ENCODE measurements at regions not wholly inside any gene's neighbourhood (a gene's known extent, or its start where the extent isn't known, plus 50 kb on each side); places are given as distances from the start of the nearest gene placed in this dataset.
"Not testable (repeated sequence)": the region's sequence is repeated elsewhere in the genome, so short reads cannot be mapped to it uniquely, and the experiment has no call there.

DNA sequence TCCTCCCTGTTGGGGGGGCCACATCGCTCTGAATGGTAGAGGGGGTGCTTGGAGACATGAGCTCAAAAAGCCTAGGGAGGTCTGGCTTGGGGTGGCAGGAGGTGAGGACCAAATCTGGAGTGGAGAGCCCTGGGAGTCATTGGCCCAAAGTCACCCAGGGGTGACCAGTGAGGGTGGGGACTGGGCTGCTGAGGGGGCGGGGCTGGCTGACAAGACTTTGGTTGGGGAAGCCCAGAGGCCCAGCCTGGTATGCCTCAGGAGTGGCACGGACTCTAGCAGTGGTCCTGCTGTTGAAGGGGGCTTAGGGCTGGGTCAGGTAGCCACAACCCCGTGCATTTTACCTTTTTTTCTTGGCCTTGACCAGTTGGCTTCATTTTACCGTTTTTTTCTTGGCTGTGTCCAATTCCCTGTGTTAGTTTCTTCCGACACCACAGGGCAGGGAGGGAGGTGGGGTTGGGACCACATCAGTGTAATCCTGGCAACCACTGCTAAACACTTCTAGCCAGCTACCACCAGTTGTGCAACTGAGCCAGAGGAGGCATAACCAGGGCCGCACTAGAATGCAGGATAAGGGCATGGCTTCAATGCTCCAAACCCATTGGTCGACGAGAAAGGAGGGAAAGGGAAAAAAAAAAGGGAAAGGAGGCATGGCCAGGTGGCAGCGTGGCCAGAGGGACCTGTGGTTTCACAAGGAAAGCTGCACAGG is 105.3 kb upstream of the C2CD4B start:
- no peak overlapping the region for H3K4me3 ChIP-seq (ENCODE audit: low read length)
- no peak for DNase-seq (ENCODE audit: low read depth)
- TF ChIP-seq, protein P1, sequence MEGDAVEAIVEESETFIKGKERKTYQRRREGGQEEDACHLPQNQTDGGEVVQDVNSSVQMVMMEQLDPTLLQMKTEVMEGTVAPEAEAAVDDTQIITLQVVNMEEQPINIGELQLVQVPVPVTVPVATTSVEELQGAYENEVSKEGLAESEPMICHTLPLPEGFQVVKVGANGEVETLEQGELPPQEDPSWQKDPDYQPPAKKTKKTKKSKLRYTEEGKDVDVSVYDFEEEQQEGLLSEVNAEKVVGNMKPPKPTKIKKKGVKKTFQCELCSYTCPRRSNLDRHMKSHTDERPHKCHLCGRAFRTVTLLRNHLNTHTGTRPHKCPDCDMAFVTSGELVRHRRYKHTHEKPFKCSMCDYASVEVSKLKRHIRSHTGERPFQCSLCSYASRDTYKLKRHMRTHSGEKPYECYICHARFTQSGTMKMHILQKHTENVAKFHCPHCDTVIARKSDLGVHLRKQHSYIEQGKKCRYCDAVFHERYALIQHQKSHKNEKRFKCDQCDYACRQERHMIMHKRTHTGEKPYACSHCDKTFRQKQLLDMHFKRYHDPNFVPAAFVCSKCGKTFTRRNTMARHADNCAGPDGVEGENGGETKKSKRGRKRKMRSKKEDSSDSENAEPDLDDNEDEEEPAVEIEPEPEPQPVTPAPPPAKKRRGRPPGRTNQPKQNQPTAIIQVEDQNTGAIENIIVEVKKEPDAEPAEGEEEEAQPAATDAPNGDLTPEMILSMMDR (conservative IDR thresholded peaks at IDR 0.05; ENCODE audit: low read length) = no peak

DNA sequence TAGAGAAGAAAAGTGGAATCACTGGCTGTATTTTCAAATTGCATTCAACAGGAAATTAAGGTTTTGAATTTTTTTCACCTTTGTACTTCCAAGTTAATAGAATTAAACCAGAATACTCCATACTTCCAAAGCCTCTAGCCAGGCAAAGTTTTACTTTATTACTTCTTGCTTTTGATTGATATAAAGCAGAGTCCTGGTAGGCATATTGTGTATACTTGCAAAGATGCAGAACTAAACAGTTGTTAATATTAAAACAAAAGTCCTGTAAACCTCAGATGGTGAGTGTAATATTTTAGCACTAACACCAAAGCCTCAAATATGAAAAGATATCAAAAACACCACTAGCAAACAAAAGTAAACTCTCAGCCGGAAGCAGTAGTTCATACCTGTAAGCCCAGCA is 107.2 kb upstream of the C2CD4B start:
- no peak for DNase-seq (ENCODE audit: low read depth)
- TF ChIP-seq, protein P1 (conservative IDR thresholded peaks at IDR 0.05; ENCODE audit: low read length) = no peak
- H3K4me3 ChIP-seq (ENCODE audit: low read length) = no peak overlapping the region

DNA sequence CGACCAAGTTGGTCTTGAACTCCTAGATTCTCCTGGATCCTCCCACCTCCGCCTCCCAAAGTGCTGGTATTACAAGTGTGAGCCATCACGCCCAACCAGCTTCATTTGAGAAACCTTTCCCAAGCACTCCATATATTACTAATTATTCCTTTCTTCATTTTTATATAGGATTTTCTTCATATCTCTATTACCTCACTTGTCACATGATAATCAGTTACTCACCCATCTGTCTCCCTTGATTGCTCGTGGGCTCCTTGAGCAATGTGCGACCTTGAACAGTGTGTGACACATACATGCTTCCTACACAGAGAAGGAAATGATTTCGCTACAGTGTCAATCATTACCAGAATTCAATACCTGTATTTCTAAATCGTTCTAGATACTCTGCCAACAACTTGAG is 110.7 kb upstream of the C2CD4B start:
- no peak for DNase-seq (ENCODE audit: low read depth)
- TF ChIP-seq, protein P1 (conservative IDR thresholded peaks at IDR 0.05; ENCODE audit: low read length) = no peak
- no peak overlapping the region for H3K4me3 ChIP-seq (ENCODE audit: low read length)

DNA sequence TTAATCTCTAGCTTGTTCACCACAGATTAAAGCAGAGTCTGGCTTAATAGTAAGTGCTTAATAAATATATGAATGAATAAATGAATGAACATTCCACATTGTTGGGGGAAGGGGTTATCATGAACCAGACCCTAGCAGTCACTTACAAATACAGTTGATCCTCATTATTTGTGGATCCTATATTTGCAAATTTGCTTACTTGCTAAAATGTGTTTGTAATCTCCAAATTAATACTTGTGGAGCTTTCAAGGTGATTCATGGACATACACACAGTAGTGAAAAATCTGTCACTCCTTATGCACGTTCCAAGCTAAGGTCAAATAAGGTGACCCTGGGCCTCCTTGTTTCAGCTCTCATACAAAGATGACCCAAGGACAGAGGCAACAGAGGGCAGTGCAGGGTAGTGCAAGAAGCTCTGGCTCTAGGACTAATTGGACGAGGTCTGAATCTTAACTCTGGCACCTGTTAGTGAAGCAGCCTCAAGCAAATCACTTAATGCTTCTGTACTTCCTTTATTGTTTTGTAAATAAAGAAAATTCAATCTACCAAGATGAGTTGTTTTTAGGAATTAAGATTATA is 112.8 kb upstream of the C2CD4B start:
- H3K4me3 ChIP-seq (ENCODE audit: low read length) = no peak overlapping the region
- no peak for DNase-seq (ENCODE audit: low read depth)
- TF ChIP-seq, protein P1 (conservative IDR thresholded peaks at IDR 0.05; ENCODE audit: low read length) = no peak

DNA sequence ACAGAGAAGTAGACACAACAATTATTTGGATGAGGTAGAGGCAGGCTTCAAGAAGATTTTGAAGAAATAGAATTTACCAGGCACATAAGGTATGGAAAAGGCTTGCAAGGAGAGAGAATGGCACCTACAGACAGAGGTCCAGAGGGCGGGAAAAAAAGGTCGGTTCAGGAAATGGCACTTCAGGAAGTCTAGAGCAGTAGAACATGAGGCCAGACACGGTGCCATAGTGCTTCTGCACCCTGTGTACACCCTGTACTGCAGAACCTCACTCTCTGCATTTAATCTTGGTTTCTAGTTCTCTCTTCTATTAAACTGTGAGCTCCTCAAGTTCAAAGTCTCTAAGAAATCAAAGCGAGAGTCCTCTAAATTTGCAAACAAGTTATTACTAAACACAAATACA is 113.4 kb upstream of the C2CD4B start:
- DNase-seq (ENCODE audit: low read depth) = no peak
- no peak overlapping the region for H3K4me3 ChIP-seq (ENCODE audit: low read length)
- TF ChIP-seq, protein P1 (conservative IDR thresholded peaks at IDR 0.05; ENCODE audit: low read length) = no peak

DNA sequence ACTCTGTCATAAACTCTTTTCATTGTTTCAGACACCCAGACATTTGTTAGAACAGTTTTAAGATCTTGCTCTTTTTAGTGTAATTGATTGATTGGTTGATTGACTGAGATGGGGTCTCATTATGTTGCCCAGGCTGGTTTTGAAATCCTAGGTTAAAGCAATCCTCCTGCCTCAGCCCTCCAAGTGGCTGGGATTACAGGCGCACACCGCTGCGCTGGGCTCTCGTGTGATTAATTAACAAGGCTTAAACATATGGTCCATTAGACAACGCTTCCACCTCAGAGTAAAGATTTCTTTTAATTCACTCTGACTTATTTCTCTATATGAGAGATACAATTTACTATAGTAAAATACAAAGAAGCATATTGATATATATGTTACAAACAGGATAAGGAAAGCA is 114.0 kb upstream of the C2CD4B start:
- TF ChIP-seq, protein P1 (conservative IDR thresholded peaks at IDR 0.05; ENCODE audit: low read length) = no peak
- H3K4me3 ChIP-seq (ENCODE audit: low read length) = no peak overlapping the region
- DNase-seq (ENCODE audit: low read depth) = no peak

DNA sequence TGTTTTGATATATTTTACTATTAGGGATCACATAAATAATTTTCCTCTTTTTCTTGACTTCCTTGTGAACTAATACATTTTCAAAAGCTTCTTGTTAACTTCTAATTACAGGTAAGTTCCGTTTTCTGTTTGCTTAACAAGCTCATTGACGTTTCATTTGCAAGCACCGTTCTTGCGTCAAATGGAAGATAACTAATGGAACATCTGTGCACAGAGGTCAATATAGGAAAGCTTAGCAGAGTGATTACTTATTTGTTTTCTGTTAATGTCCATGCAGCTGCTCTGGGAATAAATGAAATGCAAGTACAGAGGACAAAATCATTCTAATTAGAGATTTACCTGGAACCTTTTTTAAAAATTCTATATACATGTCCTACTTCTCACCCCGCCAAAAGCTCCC is 115.5 kb upstream of the C2CD4B start:
- TF ChIP-seq, protein P1 (conservative IDR thresholded peaks at IDR 0.05; ENCODE audit: low read length) = no peak

DNA sequence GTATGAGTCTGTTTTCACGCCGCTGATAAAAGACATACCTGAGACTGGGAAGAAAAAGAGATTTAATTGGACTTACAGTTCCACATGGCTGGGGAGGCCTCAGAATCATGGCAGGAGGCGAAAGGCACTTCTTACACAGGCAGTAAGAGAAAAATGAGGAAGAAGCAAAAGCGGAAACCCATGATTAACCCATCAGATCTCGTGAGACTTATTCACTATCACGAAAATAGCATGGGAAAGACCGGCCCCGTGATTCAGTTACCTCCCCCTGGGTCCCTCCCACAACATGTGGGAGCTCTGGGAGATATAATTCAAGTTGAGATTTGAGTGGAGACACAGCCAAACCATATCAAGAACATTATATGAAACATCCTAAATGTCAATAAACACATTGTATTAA is 116.7 kb upstream of the C2CD4B start:
- not testable (repeated sequence) for H3K4me3 ChIP-seq (ENCODE audit: low read length); DNase-seq (ENCODE audit: low read depth)

More for the DNA sequence above, 115.5 kb upstream of the C2CD4B start:
- DNase-seq (ENCODE audit: low read depth) = no peak
- H3K4me3 ChIP-seq (ENCODE audit: low read length) = no peak overlapping the region
